SU-DHL-6 (cell line): ENCODE measurements at regions not wholly inside any gene's neighbourhood (a gene's known extent, or its start where the extent isn't known, plus 50 kb on each side); places are given as distances from the start of the nearest gene placed in this dataset.
"Not testable (repeated sequence)": the region's sequence is repeated elsewhere in the genome, so short reads cannot be mapped to it uniquely, and the experiment has no call there.

Source experiments
- CTCF ChIP-seq: fragments of 200-600 bp; sonication (generic); IDR thresholded peaks from one replicate; pipeline ENCODE4 v1.5.1; 2017; ENCODE audit warnings: antibody characterized with exemption, mild to moderate bottlenecking, low read length, moderate library complexity; ENCODE audit not compliant: insufficient read depth, poor library complexity, severe bottlenecking
- EZH2phosphoT487 ChIP-seq: fragments of 200-600 bp; sonication (generic), shearing (Covaris generic); conservative IDR thresholded peaks from 2 replicates; pipeline ENCODE4 v1.6.1; 2018; ENCODE audit warnings: mild to moderate bottlenecking, antibody characterized with exemption, low read length, moderate library complexity, mixed read lengths

GRCh38 chr1:144065299-144066060 is 93.7 kb upstream of the FAM72C start:
- TF ChIP-seq CTCF, EZH2phosphoT487: not testable (repeated sequence)
